ENCODE measurements at regions not wholly inside any gene's neighbourhood (a gene's known extent, or its start where the extent isn't known, plus 50 kb on each side); places are given as distances from the start of the nearest gene placed in this dataset.

DNA sequence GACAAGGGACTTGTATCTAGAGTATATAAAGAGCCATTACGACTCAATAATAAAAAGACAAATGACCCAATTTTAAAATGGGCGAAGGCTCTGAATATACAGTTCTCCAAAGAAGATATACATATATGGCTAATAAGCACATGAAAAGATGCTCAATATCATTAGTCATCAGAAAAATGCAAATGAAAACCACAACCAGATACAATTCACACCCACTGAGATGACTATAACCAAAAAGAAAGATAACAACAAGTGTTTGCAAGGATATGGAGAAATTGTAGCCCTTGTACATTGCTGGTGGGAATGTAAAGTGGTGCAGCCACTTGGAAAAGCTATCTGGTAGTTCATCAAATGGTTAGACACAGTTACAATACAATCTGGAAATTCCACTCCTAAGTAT lies 96.3 kb downstream of the TRIM29 start:
- H3K4me3 ChIP-seq, result no peak overlapping the region
- H3K36me3 ChIP-seq (replicated peaks), result no peaks in the 10 kb centered on the region
- DNase-seq (ENCODE audit: low spot score in 2 of 2), result no peak
- peaks cover under 1% of the 10 kb centered on the region; the same call in 1 of the 2 replicates for H3K27me3 ChIP-seq (ENCODE audit: low read depth)
- in situ Hi-C loops (cut with MboI; ENCODE audit: low sequenced_read_pairs), result no loop called here
- H3K4me1 ChIP-seq, result no peaks in the 10 kb centered on the region
- peaks cover 5% of the 10 kb centered on the region; the same call in 1 of the 2 replicates for H3K9me3 ChIP-seq

- no peak for DNase-seq (ENCODE audit: low spot score in 2 of 2)
- Histone ChIP-seq H3K9me3 (peaks cover 5% of the 10 kb centered on the region; the same call in 1 of the 2 replicates), H3K27me3 (ENCODE audit: low read depth) (no peaks in the 10 kb centered on the region), H3K4me1 (no peaks in the 10 kb centered on the region), H3K36me3 (replicated peaks) (no peaks in the 10 kb centered on the region), H3K4me3 (no peak overlapping the region)
- in situ Hi-C loops (cut with MboI; ENCODE audit: low sequenced_read_pairs), result no loop called here
Observed at GRCh38 chr11:120040151-120040840, 97.6 kb downstream of the TRIM29 start.

DNA sequence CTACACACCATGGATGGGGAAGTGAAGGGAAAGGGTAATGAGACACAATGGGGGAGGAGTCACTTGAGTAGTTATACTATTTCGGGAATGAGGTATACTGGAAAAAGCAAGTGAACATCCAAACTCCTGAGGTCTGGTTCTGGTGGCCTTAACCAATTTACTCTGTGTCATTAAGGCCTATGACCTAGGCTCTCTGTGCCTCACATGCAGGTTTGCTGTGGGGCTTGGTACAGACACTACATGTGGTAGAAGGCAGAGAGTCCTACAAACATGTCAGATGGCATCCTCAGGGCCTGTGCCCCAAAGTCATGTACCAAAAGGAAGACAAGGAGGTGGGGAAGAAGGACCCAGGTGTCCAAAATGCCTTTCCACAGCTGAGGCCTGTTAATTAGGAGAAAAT lies 98.9 kb downstream of the TRIM29 start:
- no peaks in the 10 kb centered on the region for H3K36me3 ChIP-seq (replicated peaks)
- H3K4me1 ChIP-seq, result no peaks in the 10 kb centered on the region
- H3K4me3 ChIP-seq, result no peak overlapping the region
- DNase-seq (ENCODE audit: low spot score in 2 of 2), result no peak
- no peaks in the 10 kb centered on the region for H3K27me3 ChIP-seq (ENCODE audit: low read depth)
- in situ Hi-C loops (cut with MboI; ENCODE audit: low sequenced_read_pairs), result no loop called here
- H3K9me3 ChIP-seq, result peaks cover 5% of the 10 kb centered on the region; the same call in 1 of the 2 replicates

GRCh38 chr11:120037111-120037510 lies 100.8 kb downstream of the TRIM29 start:
- Histone ChIP-seq H3K36me3 (replicated peaks) (no peaks in the 10 kb centered on the region), H3K4me3 (no peak overlapping the region), H3K4me1 (no peaks in the 10 kb centered on the region), H3K9me3 (peaks cover 5% of the 10 kb centered on the region; the same call in 1 of the 2 replicates), H3K27me3 (ENCODE audit: low read depth) (no peaks in the 10 kb centered on the region)
- DNase-seq (ENCODE audit: low spot score in 2 of 2), result no peak
- in situ Hi-C loops (cut with MboI; ENCODE audit: low sequenced_read_pairs), result no loop called here

- H3K4me1 ChIP-seq, result no peaks in the 10 kb centered on the region
- in situ Hi-C loops (cut with MboI; ENCODE audit: low sequenced_read_pairs), result no loop called here
- no peaks in the 10 kb centered on the region for H3K36me3 ChIP-seq (replicated peaks)
- no peaks in the 10 kb centered on the region for H3K9me3 ChIP-seq
- no peak overlapping the region for H3K4me3 ChIP-seq
- DNase-seq (ENCODE audit: low spot score in 2 of 2), result no peak
- no peaks in the 10 kb centered on the region for H3K27me3 ChIP-seq (ENCODE audit: low read depth)
Observed at GRCh38 chr11:120035756-120036155, 102.2 kb downstream of the TRIM29 start.

- Histone ChIP-seq H3K4me3 (no peak overlapping the region), H3K9me3 (no peaks in the 10 kb centered on the region), H3K4me1 (no peaks in the 10 kb centered on the region), H3K36me3 (replicated peaks) (no peaks in the 10 kb centered on the region), H3K27me3 (ENCODE audit: low read depth) (no peaks in the 10 kb centered on the region)
- in situ Hi-C loops (cut with MboI; ENCODE audit: low sequenced_read_pairs), result no loop called here
- no peak for DNase-seq (ENCODE audit: low spot score in 2 of 2)
Observed at GRCh38 chr11:120034881-120035630, 102.9 kb downstream of the TRIM29 start.

- in situ Hi-C loops (cut with MboI; ENCODE audit: low sequenced_read_pairs), result no loop called here
- no peak for DNase-seq (ENCODE audit: low spot score in 2 of 2)
- no peaks in the 10 kb centered on the region for H3K27me3 ChIP-seq (ENCODE audit: low read depth)
Observed at GRCh38 chr11:120034176-120034875, 103.6 kb downstream of the TRIM29 start.

GRCh38 chr11:120032766-120033390 lies 105.0 kb downstream of the TRIM29 start:
- Histone ChIP-seq H3K9me3 (no peaks in the 10 kb centered on the region), H3K27me3 (ENCODE audit: low read depth) (0 out of 2 replicates have a peak, but pooled peaks cover 1% of the 10 kb centered on the region), H3K4me3 (no peak overlapping the region), H3K4me1 (no peaks in the 10 kb centered on the region), H3K36me3 (replicated peaks) (no peaks in the 10 kb centered on the region)
- in situ Hi-C loops (cut with MboI; ENCODE audit: low sequenced_read_pairs), result no loop called here
- DNase-seq (ENCODE audit: low spot score in 2 of 2), result no peak

More at GRCh38 chr11:120034176-120034875, 103.6 kb downstream of the TRIM29 start:
- Histone ChIP-seq H3K36me3 (replicated peaks) (no peaks in the 10 kb centered on the region), H3K4me3 (no peak overlapping the region), H3K4me1 (no peaks in the 10 kb centered on the region), H3K9me3 (no peaks in the 10 kb centered on the region)

DNA sequence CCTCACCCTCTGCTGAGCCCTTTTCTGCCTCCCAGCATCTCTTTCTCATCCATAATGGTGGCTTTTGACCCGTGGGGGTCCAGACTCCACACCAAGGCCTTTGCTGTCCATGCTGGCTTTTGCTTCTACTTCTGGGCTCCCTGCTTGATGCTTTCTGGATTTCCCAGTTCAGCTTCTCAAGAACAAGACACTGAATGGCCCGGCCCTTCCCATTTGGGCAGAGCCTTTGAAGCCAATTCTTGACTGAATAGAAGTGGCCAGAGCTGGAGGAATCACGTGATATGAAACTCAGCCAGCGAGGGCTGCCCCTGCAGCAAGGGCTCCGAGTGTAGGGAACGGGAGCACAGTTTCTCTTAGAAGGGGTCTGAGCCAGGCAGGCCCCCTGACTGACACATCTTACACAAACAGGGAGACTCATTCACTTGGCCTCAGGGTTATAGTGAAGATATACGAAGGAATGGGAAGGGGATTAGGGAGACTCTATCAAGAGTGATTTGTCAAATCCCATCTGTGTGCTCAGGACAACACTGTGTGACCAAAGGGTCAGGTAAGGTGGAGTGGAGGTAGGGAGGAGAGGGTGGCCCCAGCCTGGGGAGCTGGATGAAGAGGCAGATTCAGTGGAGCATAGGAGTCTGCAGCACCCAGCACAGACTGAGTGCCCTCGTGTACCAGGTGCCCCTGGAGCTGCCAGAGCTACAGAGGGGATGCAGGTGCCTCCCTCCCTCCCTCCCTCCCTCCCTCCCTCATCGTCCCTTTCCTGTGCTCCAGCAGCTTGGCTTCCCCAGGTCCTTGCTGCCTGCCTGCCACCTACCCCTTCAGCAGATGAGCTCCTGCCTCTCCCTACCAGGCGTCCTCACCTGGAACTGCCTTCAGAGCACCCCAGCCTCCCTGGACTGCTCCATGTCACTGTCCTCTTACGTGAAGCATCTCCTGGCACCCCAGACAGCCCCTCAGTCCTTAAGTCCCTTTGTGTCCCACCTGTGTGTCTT lies 106.0 kb downstream of the TRIM29 start:
- 0 out of 2 replicates have a peak, but pooled peaks cover 2% of the 10 kb centered on the region for H3K27me3 ChIP-seq (ENCODE audit: low read depth)
- in situ Hi-C loops (cut with MboI; ENCODE audit: low sequenced_read_pairs), result no loop called here
- H3K9me3 ChIP-seq, result no peaks in the 10 kb centered on the region

GRCh38 chr11:120031156-120031555 lies 106.8 kb downstream of the TRIM29 start:
- in situ Hi-C loops (cut with MboI; ENCODE audit: low sequenced_read_pairs), result no loop called here
- no peak for DNase-seq (ENCODE audit: low spot score in 2 of 2)
- H3K36me3 ChIP-seq (replicated peaks), result no peaks in the 10 kb centered on the region
- H3K4me1 ChIP-seq, result no peaks in the 10 kb centered on the region
- no peaks in the 10 kb centered on the region for H3K9me3 ChIP-seq
- H3K27me3 ChIP-seq (ENCODE audit: low read depth), result 0 out of 2 replicates have a peak, but pooled peaks cover 2% of the 10 kb centered on the region
- no peak overlapping the region for H3K4me3 ChIP-seq

More for the DNA sequence above, 106.0 kb downstream of the TRIM29 start:
- Histone ChIP-seq H3K4me1 (no peaks in the 10 kb centered on the region), H3K4me3 (no peak overlapping the region), H3K36me3 (replicated peaks) (no peaks in the 10 kb centered on the region)
- DNase-seq (ENCODE audit: low spot score in 2 of 2), result no peak

DNA sequence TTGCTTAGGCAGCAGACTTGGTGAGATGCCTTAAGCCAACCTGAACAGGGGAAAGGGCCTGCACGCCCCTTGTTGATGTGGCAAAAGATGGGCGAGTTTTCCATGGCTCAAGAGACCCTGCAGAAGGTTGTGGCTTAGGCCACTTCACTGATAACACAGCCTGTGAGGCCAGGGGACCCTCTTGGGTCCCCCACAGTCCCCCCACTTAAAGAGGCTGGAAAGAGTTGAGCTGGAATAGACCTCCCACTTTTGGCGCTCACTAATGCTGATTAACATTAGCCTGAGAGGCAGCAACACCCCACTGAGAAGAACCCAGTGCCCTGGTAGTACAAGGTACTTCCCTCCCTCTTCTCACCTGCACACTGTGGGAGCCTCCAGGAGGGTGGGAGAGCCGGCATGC lies 107.5 kb downstream of the TRIM29 start:
- Histone ChIP-seq H3K4me1 (no peaks in the 10 kb centered on the region), H3K4me3 (no peak overlapping the region), H3K36me3 (replicated peaks) (no peaks in the 10 kb centered on the region), H3K27me3 (ENCODE audit: low read depth) (0 out of 2 replicates have a peak, but pooled peaks cover 2% of the 10 kb centered on the region), H3K9me3 (no peaks in the 10 kb centered on the region)
- in situ Hi-C loops (cut with MboI; ENCODE audit: low sequenced_read_pairs), result no loop called here
- DNase-seq (ENCODE audit: low spot score in 2 of 2), result no peak

GRCh38 chr11:120029321-120029720 lies 108.6 kb downstream of the TRIM29 start:
- DNase-seq (ENCODE audit: low spot score in 2 of 2), result no peak
- Histone ChIP-seq H3K9me3 (no peaks in the 10 kb centered on the region), H3K4me1 (no peaks in the 10 kb centered on the region), H3K4me3 (no peak overlapping the region), H3K27me3 (ENCODE audit: low read depth) (0 out of 2 replicates have a peak, but pooled peaks cover 2% of the 10 kb centered on the region), H3K36me3 (replicated peaks) (no peaks in the 10 kb centered on the region)
- in situ Hi-C loops (cut with MboI; ENCODE audit: low sequenced_read_pairs), result no loop called here

All from HAP-1 (cell line).